H1 (cell line): ENCODE measurements at regions not wholly inside any gene's neighbourhood (a gene's known extent, or its start where the extent isn't known, plus 50 kb on each side); places are given as distances from the start of the nearest gene placed in this dataset.

Experiments
- CTCF ChIA-PET: fragments of 300-600 bp; sonication (Branson Sonifier 250); formaldehyde crosslinking; loops from one replicate; lab custom pipeline; 2021; ENCODE audit not compliant: partially characterized antibody; lab: Charles Lee
- POLR2A ChIA-PET: fragments of 300-600 bp; sonication (Branson Sonifier 250); formaldehyde crosslinking; loops from one replicate; lab custom pipeline; 2021; ENCODE audit warnings: inconsistent platforms; ENCODE audit not compliant: partially characterized antibody; lab: Charles Lee
- DNase-seq, 2 experiments: peaks; one replicate each; pipeline versions ENCODE4 v3.0.0 to v3.0.0-alpha.2; 2010 to 2022; ENCODE audit warnings: low spot score in 2 of 2, low read depth in 1 of 2, mixed read lengths in 1 of 2
- FAIRE-seq: peaks from 2 replicates; lab custom pipeline; 2011; peaks lifted over from hg19 to GRCh38; lab: Jason Lieb, UNC
- H2AFZ ChIP-seq: 2 replicates; pipeline ENCODE4 v1.8.1; 2012; ENCODE audit warnings: low read length, inconsistent platforms
- H2AK5ac ChIP-seq: 2 replicates; pipeline ENCODE4 v1.6.1; 2013; ENCODE audit warnings: low read depth, low read length
- H2BK120ac ChIP-seq: replicated peaks from 2 replicates; pipeline ENCODE3; 2013; ENCODE audit warnings: low read depth, low read length, inconsistent platforms
- H2BK12ac ChIP-seq: 2 replicates; pipeline ENCODE4 v1.6.1; 2013; ENCODE audit warnings: low read depth, low read length
- H2BK15ac ChIP-seq: 2 replicates; pipeline ENCODE4 v1.6.1; 2013; ENCODE audit warnings: low read length
- H2BK20ac ChIP-seq: 2 replicates; pipeline ENCODE4 v1.6.1; 2013; ENCODE audit warnings: low read length
- H2BK5ac ChIP-seq: 2 replicates; pipeline ENCODE4 v1.6.1; 2013; ENCODE audit warnings: low read depth, low read length
- H3K14ac ChIP-seq: 2 replicates; pipeline ENCODE4 v1.6.1; 2013; ENCODE audit warnings: inconsistent platforms; ENCODE audit not compliant: insufficient read length
- H3K18ac ChIP-seq: 2 replicates; pipeline ENCODE4 v1.6.1; 2013; ENCODE audit warnings: low read length; ENCODE audit errors: extremely low read depth
- H3K23ac ChIP-seq: 2 replicates; pipeline ENCODE4 v1.6.1; 2013; ENCODE audit warnings: inconsistent platforms; ENCODE audit not compliant: insufficient read length
- H3K23me2 ChIP-seq: 2 replicates; pipeline ENCODE4 v1.6.1; 2013; ENCODE audit warnings: low read depth, low read length
- H3K27ac ChIP-seq: 2 replicates; pipeline ENCODE4 v1.6.1; 2011; ENCODE audit warnings: low read depth, low read length, inconsistent platforms
- H3K27me3 ChIP-seq, 4 experiments: replicated peaks in 1 of 4; 1 replicate in 1 of 4; 2 replicates in 3 of 4; pipeline versions ENCODE4 v1.6.1 to v1.8.1; 2011 to 2013; ENCODE audit warnings: low read length in 3 of 4, mild to moderate bottlenecking in 3 of 4, inconsistent platforms in 2 of 4, mixed read lengths in 2 of 4, moderate library complexity in 1 of 4; ENCODE audit not compliant: control insufficient read depth in 3 of 4, insufficient read depth in 3 of 4; ENCODE audit errors: extremely low read depth in 1 of 4
- H3K36me3 ChIP-seq, 4 experiments: 2 replicates each; pipeline versions ENCODE4 v1.6.1 to v1.8.1; 2011 to 2013; ENCODE audit warnings: mild to moderate bottlenecking in 4 of 4, low read length in 3 of 4, moderate library complexity in 2 of 4, control low read depth in 1 of 4, inconsistent platforms in 1 of 4; ENCODE audit not compliant: insufficient read depth in 4 of 4, control insufficient read depth in 2 of 4
- H3K4ac ChIP-seq: replicated peaks from 2 replicates; pipeline ENCODE3; 2013; ENCODE audit warnings: low read length, low read depth, mixed read lengths, inconsistent platforms; ENCODE audit not compliant: insufficient read length
- H3K4me1 ChIP-seq, 4 experiments: replicated peaks in 1 of 4; 1 replicate in 1 of 4; 2 replicates in 3 of 4; pipeline versions ENCODE4 v1.6.1 to v1.8.1; 2011 to 2013; ENCODE audit warnings: low read length in 3 of 4, inconsistent platforms in 2 of 4, mixed read lengths in 1 of 4; ENCODE audit not compliant: insufficient read depth in 4 of 4, control insufficient read depth in 3 of 4
- H3K4me2 ChIP-seq, 2 experiments: 2 replicates each; pipeline versions ENCODE4 v1.6.1 to v1.8.1; 2011 to 2013; ENCODE audit warnings: low read depth in 2 of 2, low read length in 2 of 2, control low read depth in 1 of 2, inconsistent platforms in 1 of 2, mild to moderate bottlenecking in 1 of 2; ENCODE audit not compliant: insufficient read depth in 1 of 2
- H3K4me3 ChIP-seq, 4 experiments: fragments of 200-600, 300-600 bp in 1 of 4; sonication (generic), shearing (Covaris generic), sonication (Bioruptor Twin) in 1 of 4; 2 replicates each; pipeline versions ENCODE4 v1.5.1 to v1.8.1; 2011 to 2016; ENCODE audit warnings: low read length in 4 of 4, low read depth in 3 of 4, control low read depth in 2 of 4, inconsistent platforms in 2 of 4, mild to moderate bottlenecking in 2 of 4, mixed read lengths in 1 of 4, moderate library complexity in 1 of 4; ENCODE audit not compliant: insufficient read depth in 2 of 4; ENCODE audit errors: extremely low read depth in 1 of 4
- H3K56ac ChIP-seq: replicated peaks from 2 replicates; pipeline ENCODE3; 2013; ENCODE audit warnings: low read depth, mild to moderate bottlenecking, mixed read lengths, low read length, inconsistent platforms; ENCODE audit not compliant: insufficient read length
- H3K79me1 ChIP-seq: 2 replicates; pipeline ENCODE4 v1.6.1; 2013; ENCODE audit warnings: low read depth, low read length, control low read depth
- H3K79me2 ChIP-seq, 2 experiments: 2 replicates each; pipeline versions ENCODE4 v1.6.1 to v1.8.1; 2012 to 2013; ENCODE audit warnings: low read length in 2 of 2, mild to moderate bottlenecking in 2 of 2, inconsistent platforms in 1 of 2; ENCODE audit not compliant: insufficient read depth in 2 of 2, control insufficient read depth in 1 of 2
- H3K9ac ChIP-seq, 4 experiments: replicated peaks in 1 of 4; 1 replicate in 1 of 4; 2 replicates in 3 of 4; pipeline versions ENCODE4 v1.6.1 to v1.8.1; 2011 to 2013; ENCODE audit warnings: low read depth in 3 of 4, low read length in 3 of 4, control low read depth in 2 of 4, mild to moderate bottlenecking in 2 of 4, moderate library complexity in 2 of 4, inconsistent platforms in 1 of 4; ENCODE audit errors: extremely low read depth in 1 of 4
- H3K9me3 ChIP-seq, 2 experiments: 2 replicates each; pipeline versions ENCODE4 v1.6.1 to v1.8.1; 2012 to 2013; ENCODE audit warnings: mild to moderate bottlenecking in 2 of 2, moderate library complexity in 2 of 2, control low read depth in 1 of 2, inconsistent platforms in 1 of 2, low read depth in 1 of 2, low read length in 1 of 2, mixed read lengths in 1 of 2; ENCODE audit not compliant: insufficient read depth in 2 of 2
- H4K20me1 ChIP-seq, 2 experiments: replicated peaks in 1 of 2; 2 replicates each; pipeline versions ENCODE3 to v1.8.1; 2011 to 2013; ENCODE audit warnings: inconsistent platforms in 2 of 2, low read length in 2 of 2, mild to moderate bottlenecking in 1 of 2; ENCODE audit not compliant: insufficient read depth in 2 of 2, control insufficient read depth in 1 of 2
- H4K5ac ChIP-seq: 2 replicates; pipeline ENCODE4 v1.6.1; 2013; ENCODE audit warnings: low read length, low read depth, mixed read lengths, inconsistent platforms; ENCODE audit not compliant: insufficient read length
- H4K8ac ChIP-seq: 2 replicates; pipeline ENCODE4 v1.8.0; 2013; ENCODE audit warnings: mild to moderate bottlenecking, moderate library complexity, low read length, inconsistent platforms; ENCODE audit not compliant: insufficient read depth; ENCODE audit errors: extremely low read depth
- H4K91ac ChIP-seq: replicated peaks from 2 replicates; pipeline ENCODE3; 2013; ENCODE audit warnings: low read length, mixed read lengths, inconsistent platforms; ENCODE audit not compliant: insufficient read length
- ASH2L ChIP-seq: fragments of 200-600, 300-600 bp; sonication (generic); IDR thresholded peaks from one replicate; pipeline ENCODE4 v1.7.1; 2017; ENCODE audit warnings: low read length
- BRCA1 ChIP-seq: IDR thresholded peaks from 2 replicates; pipeline ENCODE4 v1.6.1; 2012; ENCODE audit warnings: low read depth, low read length, improper control_type of control experiment
- CHD1 ChIP-seq: IDR thresholded peaks from 2 replicates; pipeline ENCODE4 v1.6.1; 2012; ENCODE audit warnings: low read depth, low read length, improper control_type of control experiment
- CHD2 ChIP-seq: IDR thresholded peaks from 2 replicates; pipeline ENCODE4 v1.6.1; 2012; ENCODE audit warnings: low read length, improper control_type of control experiment
- CREB1 ChIP-seq: IDR thresholded peaks from 2 replicates; pipeline ENCODE4 v1.6.1; 2012; ENCODE audit warnings: inconsistent platforms
- FOSL1 ChIP-seq: IDR thresholded peaks from 2 replicates; pipeline ENCODE4 v1.6.1; 2011; ENCODE audit warnings: mild to moderate bottlenecking, low read depth, low read length, moderate library complexity; ENCODE audit not compliant: insufficient read depth
- GTF2F1 ChIP-seq: IDR thresholded peaks from 2 replicates; pipeline ENCODE4 v1.6.1; 2012; ENCODE audit warnings: low read depth, low read length, improper control_type of control experiment, borderline replicate concordance
- KDM1A ChIP-seq: fragments of 200-600, 300-600 bp; sonication (generic); IDR thresholded peaks from 2 replicates; pipeline ENCODE4 v1.7.1; 2016; ENCODE audit warnings: mild to moderate bottlenecking, low read length, borderline replicate concordance
- MAFK ChIP-seq: IDR thresholded peaks from 2 replicates; pipeline ENCODE4 v1.6.1; 2012; ENCODE audit warnings: low read depth, mild to moderate bottlenecking, improper control_type of control experiment, low read length
- NANOG ChIP-seq: IDR thresholded peaks from 2 replicates; pipeline ENCODE4 v1.6.1; 2011; ENCODE audit warnings: low read length, low read depth, mild to moderate bottlenecking, inconsistent platforms; ENCODE audit not compliant: insufficient read depth, poor library complexity, severe bottlenecking
- NRF1 ChIP-seq: IDR thresholded peaks from 2 replicates; pipeline ENCODE4 v1.6.1; 2011; ENCODE audit warnings: mild to moderate bottlenecking, low read depth, low read length, improper control_type of control experiment
- POU5F1 ChIP-seq: IDR thresholded peaks from 2 replicates; pipeline ENCODE4 v1.6.1; 2011; ENCODE audit warnings: low read depth, mild to moderate bottlenecking, low read length, moderate library complexity
- RXRA ChIP-seq: IDR thresholded peaks from 2 replicates; pipeline ENCODE4 v1.6.1; 2011; ENCODE audit warnings: low read depth, mild to moderate bottlenecking, low read length, moderate library complexity; ENCODE audit not compliant: insufficient read depth
- SP1 ChIP-seq: IDR thresholded peaks from 2 replicates; pipeline ENCODE4 v1.6.1; 2011; ENCODE audit warnings: low read depth, low read length
- SUZ12 ChIP-seq: fragments of 200-600 bp; sonication (generic); IDR thresholded peaks from 2 replicates; pipeline ENCODE4 v1.6.1; 2012; ENCODE audit warnings: mild to moderate bottlenecking, inconsistent platforms, low read length, moderate library complexity, mixed read lengths
- TAF7 ChIP-seq: optimal IDR thresholded peaks from 2 replicates; pipeline ENCODE3; 2011; ENCODE audit warnings: low read depth, mild to moderate bottlenecking, inconsistent platforms, low read length, moderate library complexity, borderline replicate concordance
- TEAD4 ChIP-seq: IDR thresholded peaks from 2 replicates; pipeline ENCODE4 v1.6.1; 2012; ENCODE audit warnings: low read depth, low read length, inconsistent platforms, mixed read lengths
- WGBS, 2 experiments: shearing (Covaris generic) in 1 of 2; methylation state at CpG; one replicate each; pipeline versions ENCODE4 v1.1.6 to v1.1.7; 2013 to 2015; ENCODE audit warnings: low lambda C conversion rate in 2 of 2, mixed read lengths in 2 of 2, inconsistent platforms in 1 of 2, low coverage in 1 of 2, missing lambda C conversion rate in 1 of 2; ENCODE audit not compliant: insufficient replicate concordance in 2 of 2, insufficient coverage in 1 of 2, insufficient read length in 1 of 2; ENCODE audit errors: extremely low coverage in 1 of 2, missing lambda C conversion rate in 1 of 2; 5-methylcytosine and 5-hydroxymethylcytosine counted together

DNA sequence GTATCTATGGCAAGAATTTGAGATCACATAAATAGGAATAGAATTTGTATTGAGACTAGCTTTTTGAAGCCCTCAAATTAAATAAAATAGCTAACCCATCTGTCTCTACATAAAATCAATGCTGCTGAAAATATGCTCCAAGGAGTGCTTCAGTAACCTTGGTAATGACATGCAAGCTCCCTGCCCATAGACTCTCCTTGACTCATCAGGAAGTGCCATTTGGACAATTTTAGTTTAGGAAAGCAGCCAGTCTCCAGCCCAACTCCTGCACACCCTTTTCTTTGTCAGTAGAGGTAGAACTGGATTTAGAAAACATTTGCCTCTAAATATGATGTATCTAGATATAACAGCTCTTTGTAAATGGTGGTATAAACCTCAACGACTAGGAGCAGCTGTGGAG, 69.9 kb upstream of the PTPRZ1 start:
- Histone ChIP-seq H2BK12ac (no peak overlapping the region), H3K4me3 (no peak overlapping the region), H3K18ac (no peak overlapping the region), H2BK120ac (no peak overlapping the region), H4K20me1 (no peaks in the 10 kb centered on the region), H3K4ac (no peak overlapping the region), H3K23ac (no peak overlapping the region), H3K27ac (no peak overlapping the region), H3K4me2 (no peak overlapping the region), H3K9me3 (no peaks in the 10 kb centered on the region; a peak in 1 of 4 replicates), H3K79me1 (no peaks in the 10 kb centered on the region), H3K27me3 (no peaks in the 10 kb centered on the region), H3K4me1 (peaks cover 0 to 15% (median 9%) of the 10 kb centered on the region in 4 experiments; a peak in 5 of 7 replicates), H2BK5ac (no peak overlapping the region), H2AFZ (no peak overlapping the region), H2AK5ac (no peak overlapping the region), H3K9ac (no peak overlapping the region), H3K79me2 (no peaks in the 10 kb centered on the region), H3K23me2 (no peaks in the 10 kb centered on the region), H3K36me3 (no peaks in the 10 kb centered on the region), H4K5ac (no peak overlapping the region), H4K91ac (no peak overlapping the region), H2BK15ac (no peak overlapping the region), H3K14ac (no peak overlapping the region), H3K56ac (no peak overlapping the region), H2BK20ac (no peak overlapping the region), H4K8ac (no peak overlapping the region)
- ChIA-PET POLR2A (no interaction called here), CTCF (no interaction called here)
- 74% methylated on average over 1 of the region's 1 CpG; no CpG with 5 or more reads in 1 of the 2 experiments for WGBS, 2 experiments
- DNase-seq (no peak), FAIRE-seq (no peak)
- no peak for TF ChIP-seq CHD2
- TF ChIP-seq SUZ12: no peak
- TF ChIP-seq ASH2L: no peak
- TF ChIP-seq GTF2F1: no peak
- no peak for TF ChIP-seq RXRA
- TF ChIP-seq CREB1: no peak
- TF ChIP-seq TEAD4: no peak
- no peak for TF ChIP-seq NRF1
- no peak for TF ChIP-seq FOSL1
- TF ChIP-seq BRCA1: no peak
- no peak for TF ChIP-seq SP1
- no peak for TF ChIP-seq NANOG
- no peak for TF ChIP-seq MAFK
- no peak for TF ChIP-seq TAF7
- TF ChIP-seq POU5F1: no peak
- no peak for TF ChIP-seq KDM1A
- TF ChIP-seq CHD1: no peak
